ENCODE measurements at regions not wholly inside any gene's neighbourhood (a gene's known extent, or its start where the extent isn't known, plus 50 kb on each side); places are given as distances from the start of the nearest gene placed in this dataset.

- no peaks in the 10 kb centered on the region for H3K27me3 ChIP-seq (ENCODE audit: insufficient read depth, low read length)
- no peak overlapping the region for H3K4me3 ChIP-seq (replicated peaks in 1 of 2; ENCODE audit: low read depth in 1 of 2, low read length in 2 of 2)
- intact Hi-C loops (cut with micrococcal nuclease): no loop called here
- CTCF ChIA-PET: no interaction called here
- DNase-seq (ENCODE audit: low read depth, low spot score): no peak
- no TSS peak for BruUV-seq (replicated peaks)
- TF ChIP-seq TCF7L2 (IDR thresholded peaks at IDR 0.05; ENCODE audit: borderline replicate concordance, extremely low read depth, insufficient read depth, insufficient read length): no peak
- TF ChIP-seq YY1 (IDR thresholded peaks at IDR 0.05; ENCODE audit: extremely low read depth, insufficient replicate concordance, low read depth, low read length): no peak
- no peak for TF ChIP-seq MAX (IDR thresholded peaks at IDR 0.05)
- TF ChIP-seq POLR2A (IDR thresholded peaks at IDR 0.05; ENCODE audit: borderline replicate concordance, extremely low read depth, insufficient read depth, insufficient read length): no peak
- POLR2A ChIA-PET: no interaction called here
- no peaks in the 10 kb centered on the region for H3K9me2 ChIP-seq (ENCODE audit: insufficient read depth)
- H3K36me3 ChIP-seq (ENCODE audit: control insufficient read depth in 1 of 2, insufficient read depth in 2 of 2, low read length in 2 of 2): no peaks in the 10 kb centered on the region
- no peak overlapping the region for H3K9ac ChIP-seq (ENCODE audit: low read length)
- no peak overlapping the region for H3K27ac ChIP-seq (ENCODE audit: low read depth, low read length)
- no peak overlapping the region for H2AFZ ChIP-seq (ENCODE audit: low read depth, low read length, poor library complexity, severe bottlenecking)
- H3K9me3 ChIP-seq (ENCODE audit: control insufficient read depth in 1 of 2, insufficient read depth in 1 of 2, low read depth in 1 of 2, low read length in 2 of 2): peaks cover 8 to 10% of the 10 kb centered on the region in 2 experiments; a peak in 2 of 4 replicates
- no peaks in the 10 kb centered on the region for H3K4me1 ChIP-seq (ENCODE audit: control insufficient read depth in 1 of 2, insufficient read depth in 2 of 2, low read length in 2 of 2)
- RAD21 ChIA-PET (ENCODE audit: low non-redundant PET in 1 of 2, low total read pairs in 2 of 2, uncharacterized antibody in 2 of 2, unreplicated experiment in 2 of 2): no interaction called here
- no peaks in the 10 kb centered on the region for H3K79me2 ChIP-seq (ENCODE audit: insufficient read depth, low read length)
- no peaks in the 10 kb centered on the region for H4K20me1 ChIP-seq (ENCODE audit: insufficient read depth)
- ATAC-seq: no peak
- H3K4me2 ChIP-seq (ENCODE audit: low read length): no peak overlapping the region
Measured at GRCh38 chr13:107373551-107373950, 805.6 kb upstream of the ARGLU1 start.

GRCh38 chr13:107370015-107370785 is 802.3 kb upstream of the ARGLU1 start:
- no TSS peak for BruUV-seq (replicated peaks)
- DNase-seq (ENCODE audit: low read depth, low spot score) (no peak), ATAC-seq (no peak)
- Histone ChIP-seq H3K9ac (ENCODE audit: low read length) (no peak overlapping the region), H2AFZ (ENCODE audit: low read depth, low read length, poor library complexity, severe bottlenecking) (no peak overlapping the region), H3K79me2 (ENCODE audit: insufficient read depth, low read length) (no peaks in the 10 kb centered on the region), H3K36me3 (ENCODE audit: control insufficient read depth in 1 of 2, insufficient read depth in 2 of 2, low read length in 2 of 2) (no peaks in the 10 kb centered on the region), H3K9me2 (ENCODE audit: insufficient read depth) (no peaks in the 10 kb centered on the region), H3K27ac (ENCODE audit: low read depth, low read length) (no peak overlapping the region), H3K27me3 (ENCODE audit: insufficient read depth, low read length) (no peaks in the 10 kb centered on the region), H3K4me3 (replicated peaks in 1 of 2; ENCODE audit: low read depth in 1 of 2, low read length in 2 of 2) (no peak overlapping the region), H3K4me2 (ENCODE audit: low read length) (no peak overlapping the region), H4K20me1 (ENCODE audit: insufficient read depth) (no peaks in the 10 kb centered on the region), H3K9me3 (ENCODE audit: control insufficient read depth in 1 of 2, insufficient read depth in 1 of 2, low read depth in 1 of 2, low read length in 2 of 2) (peaks cover 11 to 14% of the 10 kb centered on the region in 2 experiments; a peak in 3 of 4 replicates), H3K4me1 (ENCODE audit: control insufficient read depth in 1 of 2, insufficient read depth in 2 of 2, low read length in 2 of 2) (no peaks in the 10 kb centered on the region)
- CTCF ChIA-PET: no interaction called here
- intact Hi-C loops (cut with micrococcal nuclease): no loop called here
- RAD21 ChIA-PET (ENCODE audit: low non-redundant PET in 1 of 2, low total read pairs in 2 of 2, uncharacterized antibody in 2 of 2, unreplicated experiment in 2 of 2): no interaction called here
- POLR2A ChIA-PET: no interaction called here
- no peak for TF ChIP-seq EZH2phosphoT487 (IDR thresholded peaks at IDR 0.05; ENCODE audit: borderline replicate concordance)
- no peak for TF ChIP-seq RAD21 (IDR thresholded peaks at IDR 0.05; ENCODE audit: low read depth)
- TF ChIP-seq POLR2AphosphoS5 (IDR thresholded peaks at IDR 0.05; ENCODE audit: low read depth, low read length): no peak
- TF ChIP-seq JUND (IDR thresholded peaks at IDR 0.05): no peak
- no peak for TF ChIP-seq ELF1 (IDR thresholded peaks at IDR 0.05; ENCODE audit: borderline replicate concordance, low read depth)
- no peak for TF ChIP-seq EZH2 (IDR thresholded peaks at IDR 0.05)
- TF ChIP-seq SRF (IDR thresholded peaks at IDR 0.05; ENCODE audit: low read depth): no peak
- TF ChIP-seq SP1 (IDR thresholded peaks at IDR 0.05; ENCODE audit: low read depth): no peak
- no peak for TF ChIP-seq CBX3 (IDR thresholded peaks at IDR 0.05; ENCODE audit: low read depth)
- no peak for TF ChIP-seq ZFX (IDR thresholded peaks at IDR 0.05)
- TF ChIP-seq YY1 (IDR thresholded peaks at IDR 0.05; ENCODE audit: extremely low read depth, insufficient replicate concordance, low read depth, low read length): no peak
- no peak for TF ChIP-seq REST (IDR thresholded peaks at IDR 0.05; ENCODE audit: low read depth)
- no peak for TF ChIP-seq CTCF (IDR thresholded peaks at IDR 0.05 in 2 of 3, conservative IDR thresholded peaks at IDR 0.05 in 1 of 3; ENCODE audit: borderline replicate concordance in 1 of 3, insufficient read depth in 1 of 3, low read depth in 2 of 3, low read length in 2 of 3)
